Mammary epithelial cell (primary cell): ENCODE measurements at regions not wholly inside any gene's neighbourhood (a gene's known extent, or its start where the extent isn't known, plus 50 kb on each side); places are given as distances from the start of the nearest gene placed in this dataset.

Experiments
- EZH2 ChIP-seq: IDR thresholded peaks from 2 replicates; pipeline ENCODE4 v1.6.1; 2012; ENCODE audit warnings: low read length, inconsistent platforms, borderline replicate concordance
- TF ChIP-seq, protein P1 (sequence below), 2 donors: IDR thresholded peaks in 1 of 2; conservative IDR thresholded peaks in 1 of 2; 2 replicates each; pipeline ENCODE4 v1.5.1; 2011 to 2012; ENCODE audit warnings: inconsistent platforms in 2 of 2, low read length in 2 of 2, mild to moderate bottlenecking in 2 of 2, control low read depth in 1 of 2, low read depth in 1 of 2; ENCODE audit not compliant: insufficient read depth in 1 of 2; ENCODE audit errors: extremely low read depth in 1 of 2

DNA sequence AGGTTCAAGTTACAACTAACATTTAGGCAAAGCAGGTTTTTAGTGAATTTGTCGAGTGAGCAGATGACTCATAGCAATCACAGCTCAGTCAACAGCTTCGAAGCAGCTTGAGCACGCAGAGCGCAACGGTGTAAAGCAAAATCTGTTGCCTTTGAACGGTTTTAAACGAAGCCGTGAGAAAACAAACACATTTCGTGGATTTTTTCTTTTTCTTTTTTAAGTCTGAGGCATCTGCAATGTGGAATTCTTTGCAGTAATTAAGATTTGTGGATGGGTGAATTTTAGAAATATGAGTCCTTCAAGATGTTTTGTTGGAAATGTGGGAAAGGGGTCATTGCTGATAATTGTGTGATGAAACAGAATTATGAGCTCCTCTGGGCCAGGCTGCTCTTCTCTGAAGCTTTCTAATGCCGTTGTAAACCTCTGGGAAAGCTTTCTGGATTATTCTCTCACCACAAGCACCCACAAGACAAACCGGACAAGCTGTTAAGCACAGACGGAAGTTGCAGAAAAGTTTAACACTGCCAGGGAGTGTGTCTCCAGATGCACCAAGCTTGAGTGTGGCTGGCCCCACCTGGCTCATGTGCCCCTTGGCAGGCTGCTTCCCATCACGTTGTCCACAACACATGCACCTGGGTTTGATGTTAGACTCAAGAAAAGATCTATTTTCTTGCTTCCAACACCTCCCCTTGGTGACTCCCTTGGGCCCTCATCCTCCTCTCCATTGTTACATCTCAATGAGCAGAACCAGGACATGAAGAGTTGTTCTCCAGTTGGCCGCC lies 224.7 kb downstream of the ACKR3 start:
- TF ChIP-seq, protein P1, sequence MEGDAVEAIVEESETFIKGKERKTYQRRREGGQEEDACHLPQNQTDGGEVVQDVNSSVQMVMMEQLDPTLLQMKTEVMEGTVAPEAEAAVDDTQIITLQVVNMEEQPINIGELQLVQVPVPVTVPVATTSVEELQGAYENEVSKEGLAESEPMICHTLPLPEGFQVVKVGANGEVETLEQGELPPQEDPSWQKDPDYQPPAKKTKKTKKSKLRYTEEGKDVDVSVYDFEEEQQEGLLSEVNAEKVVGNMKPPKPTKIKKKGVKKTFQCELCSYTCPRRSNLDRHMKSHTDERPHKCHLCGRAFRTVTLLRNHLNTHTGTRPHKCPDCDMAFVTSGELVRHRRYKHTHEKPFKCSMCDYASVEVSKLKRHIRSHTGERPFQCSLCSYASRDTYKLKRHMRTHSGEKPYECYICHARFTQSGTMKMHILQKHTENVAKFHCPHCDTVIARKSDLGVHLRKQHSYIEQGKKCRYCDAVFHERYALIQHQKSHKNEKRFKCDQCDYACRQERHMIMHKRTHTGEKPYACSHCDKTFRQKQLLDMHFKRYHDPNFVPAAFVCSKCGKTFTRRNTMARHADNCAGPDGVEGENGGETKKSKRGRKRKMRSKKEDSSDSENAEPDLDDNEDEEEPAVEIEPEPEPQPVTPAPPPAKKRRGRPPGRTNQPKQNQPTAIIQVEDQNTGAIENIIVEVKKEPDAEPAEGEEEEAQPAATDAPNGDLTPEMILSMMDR (conservative IDR thresholded peaks at IDR 0.05 in 1 of 2, IDR thresholded peaks at IDR 0.05 in 1 of 2; ENCODE audit: extremely low read depth in 1 of 2, insufficient read depth in 1 of 2, low read depth in 1 of 2, low read length in 2 of 2), result no peak
- TF ChIP-seq EZH2, result no peak
